Myocyte (in vitro differentiated cells): ENCODE measurements at regions not wholly inside any gene's neighbourhood (a gene's known extent, or its start where the extent isn't known, plus 50 kb on each side); places are given as distances from the start of the nearest gene placed in this dataset.

Source experiments
- DNase-seq: peaks from one replicate; pipeline ENCODE4 v3.0.0-alpha.2; 2012; ENCODE audit warnings: low read depth

DNA sequence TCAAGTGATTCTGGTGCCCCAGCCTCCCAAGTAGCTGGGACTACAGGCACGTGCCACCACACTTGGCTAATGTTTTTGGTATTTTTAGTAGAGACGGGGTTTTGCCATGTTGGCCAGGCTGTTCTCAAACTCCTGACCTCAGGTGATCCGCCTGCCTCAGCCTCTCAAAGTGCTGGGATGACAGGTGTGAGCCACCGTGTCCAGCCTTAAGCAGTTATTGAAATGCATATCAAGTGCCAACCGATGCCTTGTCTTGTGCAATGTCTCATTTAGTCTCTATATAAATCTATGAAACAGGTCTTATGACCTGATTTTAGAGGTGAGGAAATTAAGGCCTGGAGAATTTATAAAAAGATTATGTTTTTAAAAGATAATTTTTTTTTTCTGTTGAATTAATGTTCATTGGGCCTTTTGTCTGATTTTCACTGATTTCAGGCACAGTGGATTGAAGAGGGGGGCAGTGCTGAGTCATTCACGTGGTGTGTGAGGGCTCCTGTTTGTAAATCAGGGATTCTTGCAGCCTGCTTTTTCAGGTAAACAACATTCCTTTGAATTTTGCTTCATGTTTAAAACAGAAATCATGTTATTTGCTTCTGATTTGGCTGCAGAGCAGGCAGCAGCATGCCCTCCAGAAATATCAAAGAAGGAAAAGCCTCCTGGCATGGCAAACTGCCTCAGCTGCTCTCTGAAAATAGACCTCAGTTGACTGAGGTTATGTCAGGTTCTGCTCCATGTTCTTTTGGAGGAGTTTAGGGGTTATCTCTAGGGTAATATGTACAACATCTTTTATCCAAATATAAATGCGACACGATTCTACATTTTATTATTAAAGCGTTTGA lies 407.0 kb upstream of the RGMA start:
- DNase-seq: no peak

GRCh38 chr15:93493172-93493571 lies 404.2 kb upstream of the RGMA start:
- no peak for DNase-seq

GRCh38 chr15:93491291-93491690 lies 402.3 kb upstream of the RGMA start:
- no peak for DNase-seq

DNA sequence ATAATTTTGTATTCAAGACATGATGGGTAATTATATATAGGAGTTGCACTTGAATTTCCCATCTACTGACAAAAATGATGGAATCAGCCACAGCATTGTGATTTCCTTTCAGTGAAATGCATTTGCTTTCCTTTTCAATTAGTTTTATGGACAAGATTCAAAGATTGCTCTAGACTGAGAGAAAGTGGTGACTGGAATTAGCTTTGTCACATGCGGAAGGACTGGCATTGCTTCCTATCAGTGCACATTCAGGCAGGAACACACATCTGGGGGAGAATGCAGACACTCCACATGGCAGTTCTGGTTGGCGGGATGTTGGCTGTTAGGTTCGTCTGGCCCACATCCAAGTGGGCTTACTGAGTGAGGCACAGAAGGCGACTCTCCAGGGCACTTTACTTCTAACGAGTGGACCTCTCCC lies 399.3 kb upstream of the RGMA start:
- no peak for DNase-seq

- no peak for DNase-seq
These were observed 397.6 kb upstream of the RGMA start for GRCh38 chr15:93486407-93487117.

GRCh38 chr15:93485438-93486327 lies 396.7 kb upstream of the RGMA start:
- no peak for DNase-seq

DNA sequence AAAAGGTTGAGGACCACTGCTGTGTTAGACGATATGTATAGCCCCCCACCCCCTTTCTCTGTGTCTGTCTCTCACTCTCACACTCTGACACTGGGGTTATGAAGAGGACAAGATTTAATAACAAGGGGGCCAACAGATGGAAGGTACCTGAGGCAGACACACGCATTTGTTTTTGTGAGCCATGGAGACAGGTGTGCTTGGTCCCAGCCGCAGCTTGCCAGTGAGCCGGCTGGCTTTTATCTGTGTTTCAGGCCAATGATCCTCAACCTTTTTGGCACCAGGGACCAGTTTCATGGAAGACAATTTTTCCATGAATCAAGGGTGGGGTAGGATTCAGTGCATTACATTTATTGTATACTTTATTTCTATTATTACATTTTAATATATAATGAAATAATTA lies 394.9 kb upstream of the RGMA start:
- DNase-seq: no peak

GRCh38 chr15:93482731-93483130 lies 393.7 kb upstream of the RGMA start:
- DNase-seq: no peak

DNA sequence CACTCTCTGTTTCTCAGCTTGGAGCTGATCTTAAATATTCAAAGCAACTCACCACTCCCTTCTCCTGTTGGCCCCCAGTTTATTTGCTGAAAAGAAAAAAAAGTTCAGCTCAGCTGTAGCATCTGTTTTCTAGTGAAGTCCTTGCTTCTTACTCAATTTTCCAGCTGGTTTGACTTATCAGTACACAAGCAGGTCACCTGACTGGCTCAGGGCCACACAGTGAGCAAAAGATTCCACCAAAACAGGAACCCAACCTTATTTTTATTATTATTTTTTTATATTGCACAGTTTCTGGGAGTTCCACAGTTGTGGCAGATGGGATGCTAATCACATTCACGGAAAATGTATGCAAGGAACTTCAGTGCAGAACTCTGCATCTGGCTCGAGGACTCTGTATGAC lies 390.7 kb upstream of the RGMA start:
- no peak for DNase-seq

DNA sequence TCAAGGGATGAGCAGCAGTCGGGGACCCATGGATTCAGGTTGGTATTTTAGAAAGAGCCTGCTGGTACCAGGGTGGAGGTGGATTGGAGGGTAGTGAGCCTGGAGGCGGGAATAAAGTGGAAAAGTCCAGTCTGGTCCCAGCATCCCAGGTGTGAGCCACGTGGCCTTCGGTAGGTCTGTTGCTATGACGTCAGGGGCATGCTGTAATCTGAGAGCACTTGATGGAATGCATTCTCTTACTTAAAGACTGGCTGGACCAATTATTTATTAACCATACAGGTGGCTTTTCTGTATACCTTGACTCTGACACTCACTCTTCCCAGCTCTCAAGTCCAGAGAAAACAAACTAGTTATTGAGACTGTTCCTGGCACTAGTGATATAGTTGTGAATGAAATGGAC lies 389.9 kb upstream of the RGMA start:
- DNase-seq: no peak

GRCh38 chr15:93477721-93478120 lies 388.7 kb upstream of the RGMA start:
- DNase-seq: no peak

DNA sequence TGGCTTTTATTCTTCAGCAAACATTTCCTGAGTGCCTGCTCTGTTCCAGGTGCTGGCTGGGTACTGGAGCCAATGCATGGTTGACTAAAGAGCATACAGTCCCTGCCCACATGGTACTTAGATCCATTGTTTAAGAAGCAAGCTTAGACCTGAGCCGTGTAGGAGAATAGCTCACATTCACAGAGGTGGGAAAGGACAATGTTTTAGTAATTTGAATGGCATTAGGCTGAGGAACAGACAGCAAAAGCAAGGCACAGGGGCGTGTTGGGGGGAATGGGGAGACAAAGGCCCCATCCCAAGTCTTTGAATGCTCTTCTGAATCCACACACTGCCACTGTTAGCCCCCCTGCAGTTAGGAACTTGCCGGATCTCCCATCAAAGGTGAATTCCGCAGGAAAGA lies 388.2 kb upstream of the RGMA start:
- no peak for DNase-seq

GRCh38 chr15:93476491-93477177 lies 387.6 kb upstream of the RGMA start:
- no peak for DNase-seq

- DNase-seq: no peak
These were observed 385.7 kb upstream of the RGMA start for GRCh38 chr15:93474728-93475127.

GRCh38 chr15:93469994-93470393 lies 381.0 kb upstream of the RGMA start:
- DNase-seq: no peak

- DNase-seq: peak; percentile 1
These were observed 378.3 kb upstream of the RGMA start for GRCh38 chr15:93467337-93467736.

GRCh38 chr15:93466380-93466779 lies 377.4 kb upstream of the RGMA start:
- DNase-seq: no peak

DNA sequence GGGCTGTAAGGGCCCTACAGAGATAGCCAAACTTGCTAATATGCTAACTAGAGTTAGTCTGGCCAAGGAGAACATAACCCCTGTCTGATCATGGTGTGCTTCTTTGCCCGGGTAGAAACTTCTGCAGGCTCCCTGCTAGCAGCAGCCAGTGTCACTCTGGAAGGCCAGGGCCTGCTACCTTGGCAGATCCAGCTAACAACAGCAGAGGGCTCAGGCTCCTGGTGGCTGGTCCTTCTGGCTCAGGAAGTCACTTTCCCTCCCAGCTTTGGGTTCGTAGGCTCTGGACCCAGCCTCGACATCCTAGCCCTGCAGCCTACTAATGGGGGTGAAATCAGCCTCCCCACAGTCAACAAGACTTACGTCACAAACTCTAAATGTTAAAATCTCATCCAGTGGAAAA lies 373.7 kb upstream of the RGMA start:
- no peak for DNase-seq

DNA sequence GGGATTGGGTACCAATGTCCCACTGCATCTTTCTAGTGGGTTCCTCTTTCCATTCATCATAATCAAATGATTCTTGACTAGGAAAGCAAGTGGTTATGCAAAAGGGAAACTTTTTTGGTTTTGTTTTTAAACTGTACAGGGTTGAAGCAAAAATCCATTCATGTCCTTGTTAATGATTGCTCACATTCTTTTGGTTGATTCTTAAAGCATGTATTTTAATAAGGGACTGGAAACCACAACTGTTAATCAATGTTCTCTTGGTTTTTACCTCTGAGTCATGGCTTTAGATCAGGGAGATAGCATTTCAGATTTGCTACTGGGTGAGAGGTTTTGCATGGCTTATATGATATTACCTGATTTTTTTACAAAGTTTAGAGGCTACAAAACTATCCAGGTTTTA lies 371.7 kb upstream of the RGMA start:
- DNase-seq: no peak

DNA sequence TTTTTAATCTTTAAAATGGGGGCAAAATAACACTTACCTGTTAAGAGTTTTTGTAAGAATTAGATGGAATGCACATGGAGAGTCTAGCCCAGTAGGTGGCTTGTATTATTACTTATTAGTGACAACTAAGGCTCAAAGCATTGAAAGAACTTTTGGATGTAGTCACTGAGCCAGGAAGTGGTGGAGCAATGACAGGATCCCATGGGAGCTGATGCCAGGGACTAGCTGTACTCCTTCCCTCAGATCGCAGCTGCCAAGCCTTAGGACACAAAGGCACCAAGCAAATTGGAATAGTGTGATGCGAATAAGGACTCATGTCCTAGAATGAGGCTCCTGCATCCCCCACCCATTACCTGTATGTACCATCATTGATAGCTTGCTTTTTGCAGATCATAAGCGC lies 370.4 kb upstream of the RGMA start:
- no peak for DNase-seq

DNA sequence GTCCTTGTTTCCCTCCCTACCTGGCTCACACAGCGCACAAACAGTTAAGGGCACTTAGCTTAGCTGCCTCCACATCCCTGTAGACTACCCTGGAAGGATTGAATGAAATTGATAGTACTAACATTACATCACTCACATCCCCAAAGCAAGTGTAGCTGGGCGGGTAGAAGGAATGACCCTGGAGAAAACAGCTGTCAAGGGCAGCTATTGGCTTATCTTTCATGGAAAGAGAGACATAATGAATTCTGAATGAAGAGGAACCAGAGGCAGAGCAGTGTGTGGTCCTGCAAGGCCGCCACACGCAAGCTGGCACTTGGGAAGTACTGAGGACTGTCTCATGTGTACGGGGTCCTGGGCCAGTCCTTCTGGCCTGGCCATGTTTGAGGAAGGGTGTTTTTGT lies 369.6 kb upstream of the RGMA start:
- no peak for DNase-seq
